HG03342 (cell line): ENCODE measurements at regions not wholly inside any gene's neighbourhood (a gene's known extent, or its start where the extent isn't known, plus 50 kb on each side); places are given as distances from the start of the nearest gene placed in this dataset.

ENCODE experiments used
- ATAC-seq: cut with Tn5 transposase; IDR thresholded peaks from one replicate; pipeline ENCODE4 v1.9.1; 2021; ENCODE audit warnings: mild to moderate bottlenecking, moderate library complexity; ENCODE audit not compliant: unreplicated experiment

GRCh38 chr2:128623776-128624761, 305.4 kb upstream of the HS6ST1 start:
- ATAC-seq = no peak

GRCh38 chr2:128624956-128625355, 306.3 kb upstream of the HS6ST1 start:
- no peak for ATAC-seq

GRCh38 chr2:128625421-128625820, 306.8 kb upstream of the HS6ST1 start:
- no peak for ATAC-seq

DNA sequence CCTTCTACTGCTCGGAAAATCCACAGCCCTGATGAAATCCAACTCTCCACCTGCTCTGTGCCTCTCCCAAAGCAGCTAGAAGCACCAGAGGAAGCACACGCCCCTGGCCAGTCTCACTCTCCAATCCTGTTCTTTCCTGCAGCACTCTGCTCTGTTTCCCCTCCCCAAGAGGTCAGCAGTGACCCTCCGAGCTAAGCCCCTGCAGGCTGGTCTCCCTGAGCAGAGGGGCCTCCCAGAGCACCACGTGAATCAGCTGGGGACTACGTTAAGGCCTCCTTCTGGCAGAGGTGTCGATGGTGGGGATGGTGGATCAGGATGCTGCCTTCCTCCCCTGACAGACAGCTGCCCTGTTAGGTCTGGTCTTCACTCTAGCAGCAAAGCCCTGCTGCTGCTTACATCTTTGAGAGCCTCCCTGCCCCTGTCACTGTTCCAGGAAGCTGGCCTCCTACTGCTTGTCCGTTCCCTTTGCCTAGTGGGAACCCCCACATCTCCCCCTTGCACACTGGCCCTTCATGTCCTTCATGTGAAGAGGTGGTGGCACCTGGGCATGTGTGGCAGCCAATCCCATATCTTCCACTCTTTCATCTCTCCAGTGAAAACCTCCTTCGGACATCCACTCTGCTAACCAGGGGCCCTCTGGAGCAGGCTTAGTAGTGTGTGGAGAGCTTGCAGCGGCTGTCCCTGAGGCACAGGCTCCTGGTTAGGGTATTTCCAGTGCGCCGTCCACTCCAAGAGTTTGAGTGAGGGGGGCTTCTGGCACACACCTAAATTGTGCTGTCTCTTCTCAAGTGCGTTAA, 307.5 kb upstream of the HS6ST1 start:
- ATAC-seq = no peak

- ATAC-seq = no peak
These were observed 308.3 kb upstream of the HS6ST1 start for GRCh38 chr2:128626760-128627511.

DNA sequence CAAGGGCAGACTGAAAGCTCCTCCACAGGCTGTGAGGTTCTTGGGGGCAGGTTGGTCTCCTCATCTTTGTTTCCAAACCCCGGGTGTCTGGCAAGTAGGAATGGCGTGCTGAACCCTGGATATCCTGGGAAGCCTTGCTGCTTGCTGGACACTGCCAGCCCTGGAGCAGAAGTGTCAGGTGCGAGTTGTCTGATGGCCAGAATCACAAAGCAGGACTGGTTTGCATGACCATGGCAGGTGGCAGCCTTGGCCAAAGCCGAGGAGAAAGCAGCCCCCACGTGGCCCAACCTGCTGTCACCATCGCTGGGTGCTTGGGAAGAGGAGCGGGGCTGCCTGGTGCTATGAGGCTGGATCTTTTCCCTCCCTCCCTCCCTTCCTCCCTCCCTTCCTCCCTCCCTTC, 309.5 kb upstream of the HS6ST1 start:
- ATAC-seq = no peak

DNA sequence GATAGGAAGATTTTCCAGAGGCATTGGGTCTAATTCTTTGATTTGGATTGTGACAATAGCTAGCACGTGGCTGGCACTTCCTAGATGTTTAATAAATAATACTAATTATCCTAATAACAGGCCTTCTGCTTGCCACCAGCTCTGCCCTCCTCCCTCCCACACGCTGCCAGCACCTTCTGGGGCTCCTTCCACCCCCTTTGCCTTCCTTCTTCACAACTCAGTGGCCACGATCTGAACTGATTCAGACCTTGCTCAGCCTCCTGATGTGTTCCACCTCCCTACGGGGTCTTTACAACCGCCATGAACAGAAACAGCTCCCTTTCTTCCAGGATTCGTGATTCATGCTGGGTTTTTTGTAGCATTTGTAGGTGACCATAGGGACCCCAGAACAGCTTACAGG, 310.3 kb upstream of the HS6ST1 start:
- no peak for ATAC-seq

DNA sequence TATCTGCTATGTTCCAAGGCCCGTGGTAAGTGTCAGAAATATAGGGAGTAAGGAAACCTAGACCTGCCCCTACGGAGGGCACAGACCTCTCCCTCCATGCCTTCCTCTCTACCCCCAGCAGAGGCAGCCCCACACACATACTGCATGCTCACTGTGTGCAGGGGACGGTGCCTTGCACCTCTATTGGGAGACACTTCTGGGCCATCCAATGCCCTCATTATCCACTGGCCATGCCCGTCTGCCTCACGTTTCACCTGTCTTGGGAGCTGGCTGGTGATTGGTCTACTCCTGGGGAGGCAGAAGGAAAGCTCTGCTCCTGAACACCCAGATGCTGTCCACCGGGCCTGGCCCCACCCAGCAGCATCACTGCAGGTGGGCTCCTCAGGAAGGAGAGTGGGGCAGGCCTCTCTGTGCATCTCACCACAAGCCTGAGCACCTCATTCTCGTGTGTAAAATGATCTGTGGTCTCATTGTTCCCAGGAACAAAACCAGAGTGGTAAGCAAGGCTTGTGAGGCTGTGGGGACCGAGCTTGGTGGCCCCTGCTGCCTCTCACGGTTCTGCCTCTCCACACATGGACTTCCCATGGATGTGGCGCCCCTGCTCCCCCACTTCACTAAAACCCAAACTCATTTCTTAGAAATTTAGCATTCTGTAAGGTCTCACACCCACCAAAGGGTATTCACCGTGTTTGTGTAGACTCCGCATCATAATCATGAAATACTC, 312.5 kb upstream of the HS6ST1 start:
- ATAC-seq = no peak

DNA sequence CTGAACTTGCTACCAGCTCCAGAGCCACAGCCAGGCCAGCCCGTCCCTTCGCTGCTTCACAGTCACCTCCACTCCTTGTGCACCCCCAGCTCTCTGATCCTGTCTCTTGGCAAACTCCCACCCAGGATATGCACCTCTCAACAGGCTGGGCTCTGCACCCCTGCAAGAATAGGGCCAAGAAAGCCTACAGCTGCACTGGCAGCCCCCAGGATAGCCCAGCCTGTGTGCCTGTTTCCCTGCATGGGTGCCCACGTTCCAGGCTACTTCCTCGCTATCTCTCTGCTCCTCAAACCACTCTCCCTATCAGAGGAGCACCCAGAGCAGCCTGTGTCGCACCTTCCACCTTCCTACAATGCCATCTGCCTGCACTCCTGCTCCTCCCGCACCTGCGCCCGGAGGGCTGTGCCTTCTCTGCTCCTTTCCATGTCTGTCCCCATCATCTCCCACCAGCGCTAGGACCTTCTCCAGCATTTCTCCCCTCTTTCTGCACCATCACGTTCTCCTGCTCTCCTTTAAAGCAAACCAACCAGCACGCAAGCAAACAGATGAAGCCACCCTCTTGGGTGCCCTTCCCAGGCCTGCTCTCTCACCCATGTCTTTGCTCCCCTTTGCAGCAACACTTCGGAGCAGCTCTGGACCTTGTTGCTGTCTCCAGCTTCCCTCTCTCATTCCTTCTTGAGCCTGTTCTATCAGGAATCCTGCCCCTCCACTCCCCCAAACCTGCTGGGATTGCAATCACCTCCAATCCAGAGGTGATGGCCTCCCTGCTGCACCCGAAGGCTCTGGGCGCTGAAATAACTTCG, 313.2 kb upstream of the HS6ST1 start:
- ATAC-seq = no peak

DNA sequence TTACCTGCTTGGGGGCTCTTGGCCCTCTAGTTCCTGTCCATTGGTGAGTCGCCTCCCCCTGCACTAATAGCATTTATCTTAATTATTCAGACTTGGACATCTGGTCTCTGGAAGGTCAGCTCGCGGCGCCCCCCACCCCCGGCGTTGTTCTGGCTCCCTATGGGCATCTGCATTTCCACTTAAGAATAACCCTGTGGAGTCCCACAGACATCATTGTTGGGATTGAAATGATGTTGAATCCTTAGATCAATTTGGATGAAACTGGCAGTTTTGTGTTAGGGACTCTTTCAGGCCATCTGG, 313.8 kb upstream of the HS6ST1 start:
- ATAC-seq = no peak

DNA sequence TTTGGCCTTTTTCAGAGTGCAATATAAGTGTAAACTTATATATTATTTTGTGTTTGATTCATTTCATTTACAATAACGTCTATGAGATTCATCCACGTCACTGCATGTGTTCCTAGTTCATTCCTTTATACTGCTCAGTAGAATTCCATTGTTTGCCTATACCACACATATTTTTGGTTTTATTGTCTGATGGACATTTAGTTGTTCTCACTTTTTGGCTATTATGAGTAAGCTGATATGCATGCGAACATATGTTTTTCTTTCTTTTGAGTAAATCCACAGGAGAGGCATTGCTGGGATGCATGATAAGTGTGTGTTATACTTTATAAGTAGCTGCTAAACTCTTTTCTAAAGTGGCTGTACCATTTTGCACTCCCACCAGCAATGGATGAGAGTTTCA, 314.8 kb upstream of the HS6ST1 start:
- no peak for ATAC-seq

GRCh38 chr2:128635361-128635900, 316.8 kb upstream of the HS6ST1 start:
- no peak for ATAC-seq

DNA sequence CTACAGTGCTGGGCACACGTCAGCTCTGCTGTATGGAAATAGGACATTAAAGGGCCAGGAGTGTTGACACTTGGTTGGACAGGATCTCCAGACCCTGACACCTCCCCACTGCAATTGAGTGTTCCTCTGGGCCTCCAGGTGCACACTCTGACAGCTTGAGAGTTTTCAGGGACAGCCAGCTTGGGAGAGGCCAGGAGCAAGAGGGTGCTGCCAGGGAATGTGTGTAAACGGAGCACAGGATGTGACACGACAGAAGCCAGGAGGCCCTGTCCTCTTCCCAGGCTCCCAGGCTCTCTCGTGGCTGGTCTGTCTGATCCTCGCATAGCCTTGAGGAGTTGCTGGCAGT, 318.1 kb upstream of the HS6ST1 start:
- ATAC-seq = no peak

GRCh38 chr2:128637481-128638155, 318.9 kb upstream of the HS6ST1 start:
- ATAC-seq = no peak

- no peak for ATAC-seq
These were observed 319.9 kb upstream of the HS6ST1 start for GRCh38 chr2:128638341-128639119.

GRCh38 chr2:128639120-128639477, 320.4 kb upstream of the HS6ST1 start:
- no peak for ATAC-seq

GRCh38 chr2:128639693-128640092, 321.0 kb upstream of the HS6ST1 start:
- no peak for ATAC-seq

GRCh38 chr2:128640166-128640844, 321.6 kb upstream of the HS6ST1 start:
- ATAC-seq = no peak
